GM21515 (cell line): ENCODE measurements at regions not wholly inside any gene's neighbourhood (a gene's known extent, or its start where the extent isn't known, plus 50 kb on each side); places are given as distances from the start of the nearest gene placed in this dataset.

ENCODE experiments used
- ATAC-seq: cut with Tn5 transposase; IDR thresholded peaks from one replicate; pipeline ENCODE4 v1.9.1; 2021; ENCODE audit not compliant: unreplicated experiment

- no peak for ATAC-seq
Observed at GRCh38 chr14:86673523-86673969, 1143.6 kb downstream of the FLRT2 start.

- ATAC-seq = no peak
Observed at GRCh38 chr14:86672080-86672479, 1142.1 kb downstream of the FLRT2 start.

- no peak for ATAC-seq
Observed at GRCh38 chr14:86665975-86666374, 1136.0 kb downstream of the FLRT2 start.

GRCh38 chr14:86662334-86662733 lies 1132.4 kb downstream of the FLRT2 start:
- no peak for ATAC-seq

GRCh38 chr14:86654558-86655184 lies 1124.7 kb downstream of the FLRT2 start:
- no peak for ATAC-seq

- no peak for ATAC-seq
Observed at GRCh38 chr14:86652526-86652925, 1122.6 kb downstream of the FLRT2 start.

- ATAC-seq = no peak
Observed at GRCh38 chr14:86646696-86647690, 1117.0 kb downstream of the FLRT2 start.

GRCh38 chr14:86646125-86646524 lies 1116.2 kb downstream of the FLRT2 start:
- ATAC-seq = no peak

GRCh38 chr14:86641310-86641709 lies 1111.4 kb downstream of the FLRT2 start:
- ATAC-seq = no peak

- ATAC-seq = no peak
Observed at GRCh38 chr14:86640288-86640687, 1110.3 kb downstream of the FLRT2 start.

- ATAC-seq = no peak
Observed at GRCh38 chr14:86639666-86640065, 1109.7 kb downstream of the FLRT2 start.

GRCh38 chr14:86639146-86639545 lies 1109.2 kb downstream of the FLRT2 start:
- ATAC-seq = no peak

GRCh38 chr14:86627080-86627479 lies 1097.1 kb downstream of the FLRT2 start:
- ATAC-seq = no peak

GRCh38 chr14:86626530-86626929 lies 1096.6 kb downstream of the FLRT2 start:
- no peak for ATAC-seq

GRCh38 chr14:86625637-86626036 lies 1095.7 kb downstream of the FLRT2 start:
- no peak for ATAC-seq

GRCh38 chr14:86619726-86620125 lies 1089.8 kb downstream of the FLRT2 start:
- no peak for ATAC-seq

- no peak for ATAC-seq
Observed at GRCh38 chr14:86613786-86614185, 1083.8 kb downstream of the FLRT2 start.

- ATAC-seq = no peak
Observed at GRCh38 chr14:86613126-86613525, 1083.2 kb downstream of the FLRT2 start.

GRCh38 chr14:86604561-86604960 lies 1074.6 kb downstream of the FLRT2 start:
- ATAC-seq = no peak

GRCh38 chr14:86602263-86602662 lies 1072.3 kb downstream of the FLRT2 start:
- ATAC-seq = no peak

- no peak for ATAC-seq
Observed at GRCh38 chr14:86601813-86602212, 1071.9 kb downstream of the FLRT2 start.

GRCh38 chr14:86597279-86597678 lies 1067.3 kb downstream of the FLRT2 start:
- no peak for ATAC-seq
